Fibroblast of upper back skin (primary cell): ENCODE measurements at regions not wholly inside any gene's neighbourhood (a gene's known extent, or its start where the extent isn't known, plus 50 kb on each side); places are given as distances from the start of the nearest gene placed in this dataset.

ENCODE experiments used
- DNase-seq: peaks from one replicate; pipeline ENCODE4 v3.0.0-alpha.2; 2013

DNA sequence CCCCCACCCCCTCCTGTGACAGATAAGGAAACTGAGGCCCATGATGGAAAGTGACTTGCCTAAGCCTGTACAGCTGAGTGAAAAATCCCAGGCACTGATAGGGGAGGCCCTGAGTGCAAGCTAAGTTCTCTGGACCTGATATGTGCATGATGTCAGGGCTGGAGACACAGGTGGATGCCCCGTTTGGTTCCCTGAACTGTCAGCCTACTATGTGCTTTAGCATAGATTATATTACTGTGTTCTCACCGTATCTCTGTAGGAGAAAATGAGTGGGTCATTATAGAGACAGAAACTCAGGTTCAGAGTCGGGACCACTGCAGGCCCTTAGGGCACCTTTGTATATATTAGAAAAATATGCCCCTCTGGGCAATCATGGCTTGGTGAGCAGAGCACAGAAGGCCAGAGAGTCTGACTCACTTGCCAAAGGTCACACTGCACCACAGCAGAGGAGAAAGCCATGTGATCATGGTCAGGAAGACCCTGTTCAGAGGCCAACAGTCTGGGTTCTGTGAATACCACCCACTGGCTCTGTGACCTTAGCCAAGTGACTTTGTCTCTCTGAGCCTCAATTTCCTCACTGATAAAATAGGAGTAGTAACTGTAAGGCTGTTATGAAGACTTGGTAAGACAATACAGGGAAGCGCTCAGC is 145.8 kb upstream of the WNT4 start:
- DNase-seq, result no peak

GRCh38 chr1:22289307-22289995 is 146.6 kb upstream of the WNT4 start:
- no peak for DNase-seq

DNA sequence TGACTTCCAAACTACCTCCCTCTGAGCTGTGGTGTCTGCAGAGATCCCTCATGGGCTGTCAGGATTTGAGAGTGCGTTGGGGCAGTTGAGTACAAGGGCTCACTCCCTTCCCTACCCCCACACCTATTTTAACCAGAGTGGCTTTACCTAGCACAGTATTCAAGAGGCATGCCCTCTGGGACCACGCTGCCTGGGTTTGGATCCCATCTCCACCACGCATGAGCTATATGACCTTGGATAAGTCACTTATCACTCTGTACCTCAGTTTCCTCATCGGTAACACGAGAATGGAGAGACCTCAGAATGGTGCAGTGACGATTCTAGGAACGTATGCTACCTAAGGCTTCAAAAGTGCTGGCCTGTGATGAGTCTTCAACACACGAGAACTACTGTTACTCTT is 147.3 kb upstream of the WNT4 start:
- no peak for DNase-seq

- no peak for DNase-seq
These were observed 147.7 kb upstream of the WNT4 start for GRCh38 chr1:22290611-22291010.

- DNase-seq, result no peak
These were observed 148.2 kb upstream of the WNT4 start for GRCh38 chr1:22291057-22291456.

DNA sequence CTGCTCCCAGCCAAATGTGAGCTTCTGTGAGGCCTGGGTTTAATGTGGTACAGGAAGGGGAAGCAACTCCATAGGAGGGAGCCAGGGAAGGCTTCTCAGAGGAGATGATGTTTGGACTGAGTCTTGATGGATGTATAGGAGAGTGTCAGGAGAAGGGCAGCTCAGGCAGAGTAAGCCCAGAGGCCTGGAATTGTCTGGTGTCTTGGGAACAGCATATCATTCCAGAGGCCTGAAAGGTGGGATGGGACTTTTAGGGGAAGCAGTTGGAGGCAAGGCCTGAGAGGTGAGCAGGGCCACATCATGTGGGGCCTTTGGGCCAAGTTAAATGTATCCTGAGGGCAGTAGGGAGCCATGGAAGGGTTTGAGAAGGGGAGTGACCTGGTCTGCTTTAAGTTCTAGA is 148.6 kb upstream of the WNT4 start:
- DNase-seq, result no peak

DNA sequence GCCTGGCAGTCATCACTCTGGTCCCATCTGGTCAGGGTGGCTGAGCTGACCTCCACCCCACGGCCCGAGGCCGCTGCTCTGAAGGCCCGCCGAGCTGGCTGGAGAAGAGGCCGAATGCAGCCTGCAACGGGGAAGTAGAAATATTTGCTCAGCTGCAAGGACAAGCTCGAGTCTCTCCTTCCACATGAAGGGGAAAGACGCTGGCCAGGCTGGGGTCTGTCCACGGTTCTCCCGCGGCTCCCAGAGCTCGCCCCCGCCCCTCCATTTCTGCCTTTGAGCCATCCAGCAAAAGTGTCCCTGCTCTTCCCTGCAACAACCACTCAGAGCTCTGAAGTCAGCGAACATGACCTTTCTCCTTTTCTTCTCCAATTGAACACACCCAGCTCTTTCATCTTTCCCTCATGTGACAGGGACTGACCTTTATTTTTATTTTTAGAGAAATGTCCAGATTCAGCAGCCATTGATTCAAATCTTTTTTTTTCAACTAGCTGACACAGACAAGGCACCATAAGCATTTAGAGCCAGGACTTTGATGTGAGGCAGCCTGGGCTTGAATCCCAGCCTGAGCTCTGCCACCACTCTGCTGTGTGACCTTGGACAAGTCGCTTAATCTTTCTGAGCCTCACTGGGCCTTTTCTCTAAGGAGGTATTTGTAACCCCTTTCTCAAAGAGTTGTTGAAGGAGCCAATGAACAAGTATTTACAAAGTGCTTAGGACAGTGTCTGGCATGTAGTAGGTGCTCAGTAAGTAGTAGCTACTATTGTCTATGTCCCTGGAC is 149.3 kb upstream of the WNT4 start:
- no peak for DNase-seq

DNA sequence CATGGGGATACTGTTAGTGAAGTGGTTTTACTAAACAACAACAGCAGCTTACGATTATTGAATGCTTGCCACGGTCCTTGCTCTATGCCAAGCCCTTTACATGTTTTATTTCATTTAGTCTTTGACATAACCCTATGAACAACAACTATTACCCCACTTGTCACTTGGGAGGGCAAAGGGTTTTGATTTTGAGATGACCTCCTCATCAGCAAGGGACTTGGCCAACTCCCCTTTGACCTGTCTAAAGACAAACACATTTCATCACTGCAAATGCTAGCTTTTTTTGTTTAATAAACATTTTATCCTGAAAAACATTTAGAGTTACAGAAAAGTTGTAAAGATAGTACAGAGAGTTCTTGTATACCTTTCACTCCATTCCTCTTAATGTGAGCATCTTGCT is 152.5 kb upstream of the WNT4 start:
- no peak for DNase-seq

- DNase-seq, result no peak
These were observed 153.0 kb upstream of the WNT4 start for GRCh38 chr1:22295856-22296255.

DNA sequence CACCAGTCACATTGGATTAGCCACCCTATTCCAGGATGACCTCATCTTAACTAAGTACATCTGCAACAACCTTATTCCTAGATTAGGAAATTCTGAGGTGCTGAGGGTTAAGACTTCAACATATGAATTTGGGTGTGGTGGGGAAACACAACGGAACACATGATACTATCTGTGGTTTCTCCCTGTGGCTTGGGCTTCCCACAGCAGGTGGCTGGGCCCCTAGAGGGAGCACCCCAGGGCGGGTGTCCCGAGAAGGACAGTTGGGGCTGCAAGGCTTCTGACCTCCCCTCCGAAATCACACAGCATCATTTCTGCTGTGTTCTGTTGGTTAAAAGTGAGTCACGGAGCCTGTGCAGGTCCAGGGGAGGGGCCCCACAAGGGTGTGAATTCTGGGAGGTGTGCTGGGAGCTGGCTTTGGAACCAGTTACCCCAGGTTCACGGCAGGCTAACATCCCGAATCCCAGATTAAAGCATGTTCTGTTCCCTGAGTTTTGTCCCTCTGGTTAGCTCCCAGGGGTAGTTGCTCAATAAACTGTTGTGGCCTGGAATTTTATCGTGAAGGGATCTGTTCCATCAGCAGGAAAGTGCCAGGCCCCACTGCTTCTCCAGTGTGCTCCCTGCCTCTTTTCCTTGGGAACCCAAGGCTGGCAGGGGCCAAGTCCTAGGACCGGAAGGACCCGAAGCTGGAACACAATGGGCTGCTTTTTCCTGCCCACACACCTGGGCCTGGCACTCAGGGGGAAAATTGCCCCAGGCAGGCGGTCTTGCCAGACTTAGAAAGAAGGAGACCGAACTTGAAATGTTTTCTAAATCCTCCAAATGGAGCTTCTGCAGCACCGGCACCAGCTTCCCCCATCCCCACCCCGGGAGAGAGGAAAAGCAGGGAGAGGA is 154.0 kb upstream of the WNT4 start:
- no peak for DNase-seq

- no peak for DNase-seq
These were observed 153.7 kb upstream of the ZBTB40 start for GRCh38 chr1:22297999-22298398.

- no peak for DNase-seq
These were observed 147.8 kb upstream of the ZBTB40 start for GRCh38 chr1:22303816-22304215.

DNA sequence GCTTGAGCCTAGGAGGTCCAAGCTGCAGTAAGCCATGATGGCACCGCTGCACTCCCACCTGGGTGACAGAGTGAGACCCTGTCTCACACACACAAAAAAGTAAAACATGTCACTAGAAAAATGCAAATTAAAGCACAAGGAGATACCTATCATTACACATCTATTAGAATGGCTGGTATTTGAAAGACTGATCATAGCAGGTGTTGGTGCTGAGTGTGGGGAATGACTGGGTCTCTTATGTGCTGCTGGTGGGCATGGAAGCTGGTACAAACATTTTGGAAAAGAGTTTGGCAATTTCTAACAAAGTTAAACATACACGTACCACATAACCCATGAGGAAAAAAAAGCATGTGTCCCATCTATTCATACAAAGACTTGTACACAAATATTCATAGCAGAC is 142.1 kb upstream of the ZBTB40 start:
- no peak for DNase-seq

GRCh38 chr1:22311461-22311860 is 140.2 kb upstream of the ZBTB40 start:
- DNase-seq, result no peak

DNA sequence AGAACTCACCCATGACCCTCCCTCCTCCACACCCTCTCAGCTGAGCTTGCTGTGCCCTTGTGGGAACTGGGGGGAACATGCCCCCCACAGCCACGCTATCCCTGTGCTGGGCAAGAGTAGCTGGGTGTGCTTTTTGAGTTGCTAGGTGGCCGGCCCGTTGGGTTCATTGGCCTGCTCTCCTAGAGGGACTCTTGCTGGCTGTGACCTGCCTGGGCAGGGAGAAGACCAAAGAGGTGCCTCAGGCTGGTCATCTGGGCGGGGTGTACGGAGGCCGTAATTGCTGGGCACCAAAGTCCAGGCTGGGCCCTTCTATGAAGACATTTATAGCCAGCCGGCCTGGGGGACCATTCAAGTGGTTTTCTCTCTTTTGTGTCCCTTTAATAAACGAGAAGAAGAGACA is 138.3 kb upstream of the ZBTB40 start:
- no peak for DNase-seq

DNA sequence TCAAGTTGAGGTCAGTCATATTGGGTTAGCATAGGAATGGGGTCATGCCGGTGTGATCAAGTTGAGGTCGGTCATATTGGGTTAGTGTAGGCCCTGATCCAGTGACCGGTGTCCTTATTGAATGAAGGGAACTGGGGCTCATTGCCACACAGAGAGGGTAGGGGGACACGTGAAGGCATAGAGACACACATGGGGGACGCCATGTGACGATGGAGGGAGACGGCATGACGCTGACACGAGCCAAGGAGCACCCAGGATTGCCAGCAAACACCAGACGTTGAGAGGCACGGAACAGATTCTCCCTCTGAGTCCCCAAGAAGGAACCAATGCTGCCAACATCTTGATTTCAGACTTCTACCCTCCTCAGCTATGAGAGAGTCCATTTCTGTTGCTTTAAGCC is 136.9 kb upstream of the ZBTB40 start:
- no peak for DNase-seq

- DNase-seq, result no peak
These were observed 136.2 kb upstream of the ZBTB40 start for GRCh38 chr1:22315315-22316078.

DNA sequence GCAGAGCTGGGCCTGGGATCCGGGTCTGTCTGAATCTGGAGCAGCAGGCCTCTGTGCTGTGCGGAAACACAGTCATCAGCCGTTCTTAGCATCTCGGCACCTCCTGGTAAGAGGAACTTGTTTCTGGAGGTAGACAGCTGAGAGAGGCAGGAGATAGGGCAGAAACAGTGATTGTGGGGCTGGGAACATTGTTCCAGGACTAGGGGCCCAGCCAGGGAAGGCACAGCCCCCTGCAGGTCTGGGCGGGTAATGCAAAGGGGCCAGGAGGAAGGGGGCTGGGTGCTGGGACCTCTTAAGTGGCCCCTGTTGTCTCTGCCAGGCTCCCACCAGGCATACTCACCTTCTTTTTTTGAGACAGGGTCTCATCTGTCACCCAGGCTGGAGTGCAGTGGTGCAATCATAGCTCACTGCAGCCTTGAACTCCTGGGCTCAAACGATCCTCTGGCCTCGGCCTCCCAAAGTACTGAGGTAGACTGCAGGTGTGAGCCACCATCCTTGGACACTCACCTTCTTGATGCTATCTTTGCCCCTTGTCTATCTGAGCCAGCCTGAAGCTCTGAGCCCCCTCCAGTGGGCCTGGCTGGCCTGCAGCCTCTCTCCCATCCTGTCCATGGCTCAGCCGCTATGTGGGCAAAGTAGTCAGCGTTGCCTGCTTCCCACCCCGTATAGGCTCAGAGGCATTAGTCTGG is 134.3 kb upstream of the ZBTB40 start:
- DNase-seq, result no peak

- no peak for DNase-seq
These were observed 133.8 kb upstream of the ZBTB40 start for GRCh38 chr1:22317920-22318243.

GRCh38 chr1:22318279-22318981 is 133.2 kb upstream of the ZBTB40 start:
- DNase-seq, result no peak

GRCh38 chr1:22319608-22320007 is 132.0 kb upstream of the ZBTB40 start:
- no peak for DNase-seq
